Glomerular endothelial cell (primary cell): ENCODE measurements at regions not wholly inside any gene's neighbourhood (a gene's known extent, or its start where the extent isn't known, plus 50 kb on each side); places are given as distances from the start of the nearest gene placed in this dataset.

Experiments
- DNase-seq: peaks from one replicate; pipeline ENCODE4 v3.0.0-alpha.2; 2011; ENCODE audit warnings: low read depth, low spot score; ENCODE audit errors: extremely low read depth

DNA sequence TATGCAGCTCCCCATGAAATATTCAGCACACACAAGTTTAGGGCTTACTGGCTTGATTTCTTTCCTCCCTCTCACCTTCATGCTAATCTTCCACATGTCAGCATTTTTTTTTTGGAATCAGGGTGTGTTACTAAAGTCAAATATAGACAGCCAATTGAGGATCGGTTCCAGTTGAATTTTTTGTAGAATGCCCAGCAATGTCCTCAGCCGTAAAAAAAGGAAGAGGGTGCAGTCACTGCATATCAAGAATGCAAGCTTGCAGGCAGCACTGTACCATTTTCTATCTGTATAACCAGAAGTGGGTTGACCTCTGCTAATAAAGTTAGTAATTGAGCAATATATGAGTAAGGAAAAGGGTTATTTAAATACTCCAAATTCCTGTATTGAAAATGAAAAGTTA lies 51.4 kb upstream of the CHMP2B start:
- DNase-seq, result no peak

DNA sequence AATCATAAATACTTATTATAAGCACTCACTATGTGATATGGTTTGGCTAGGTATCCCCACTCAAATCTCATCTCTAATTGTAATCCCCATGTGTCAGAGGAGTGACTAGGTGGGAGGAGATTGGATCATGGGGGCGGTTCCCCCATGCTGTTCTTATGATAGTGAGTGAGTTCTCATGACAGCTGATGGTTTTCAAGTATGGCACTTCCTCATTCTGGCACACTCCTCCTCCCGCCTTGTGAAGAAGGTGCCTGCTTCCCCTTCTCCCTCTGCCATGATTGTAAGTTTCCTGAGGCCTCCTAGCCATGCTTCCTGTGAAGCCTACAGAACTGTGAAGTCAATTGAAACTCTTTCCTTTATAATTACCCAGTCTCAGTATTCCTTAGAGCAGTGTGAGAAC lies 53.3 kb upstream of the CHMP2B start:
- no peak for DNase-seq

DNA sequence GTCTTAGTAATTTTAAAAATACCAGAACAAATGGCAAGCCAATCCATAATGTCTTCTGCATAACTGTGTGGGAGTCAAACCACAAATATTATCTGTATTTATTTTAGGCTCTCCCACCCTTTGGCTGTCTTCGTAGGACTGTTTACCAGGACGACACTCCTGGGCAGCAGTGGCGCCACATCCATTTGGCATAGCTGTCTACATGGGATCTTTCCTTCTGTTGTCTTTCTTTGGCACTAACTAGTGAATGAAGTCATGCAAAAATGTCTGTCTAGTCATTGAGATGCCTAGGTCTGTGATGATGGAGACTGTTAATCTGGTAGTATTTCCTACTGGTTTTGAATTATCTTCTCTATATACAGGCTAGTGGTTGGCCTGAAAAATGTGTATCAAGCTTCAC lies 54.0 kb upstream of the CHMP2B start:
- no peak for DNase-seq

DNA sequence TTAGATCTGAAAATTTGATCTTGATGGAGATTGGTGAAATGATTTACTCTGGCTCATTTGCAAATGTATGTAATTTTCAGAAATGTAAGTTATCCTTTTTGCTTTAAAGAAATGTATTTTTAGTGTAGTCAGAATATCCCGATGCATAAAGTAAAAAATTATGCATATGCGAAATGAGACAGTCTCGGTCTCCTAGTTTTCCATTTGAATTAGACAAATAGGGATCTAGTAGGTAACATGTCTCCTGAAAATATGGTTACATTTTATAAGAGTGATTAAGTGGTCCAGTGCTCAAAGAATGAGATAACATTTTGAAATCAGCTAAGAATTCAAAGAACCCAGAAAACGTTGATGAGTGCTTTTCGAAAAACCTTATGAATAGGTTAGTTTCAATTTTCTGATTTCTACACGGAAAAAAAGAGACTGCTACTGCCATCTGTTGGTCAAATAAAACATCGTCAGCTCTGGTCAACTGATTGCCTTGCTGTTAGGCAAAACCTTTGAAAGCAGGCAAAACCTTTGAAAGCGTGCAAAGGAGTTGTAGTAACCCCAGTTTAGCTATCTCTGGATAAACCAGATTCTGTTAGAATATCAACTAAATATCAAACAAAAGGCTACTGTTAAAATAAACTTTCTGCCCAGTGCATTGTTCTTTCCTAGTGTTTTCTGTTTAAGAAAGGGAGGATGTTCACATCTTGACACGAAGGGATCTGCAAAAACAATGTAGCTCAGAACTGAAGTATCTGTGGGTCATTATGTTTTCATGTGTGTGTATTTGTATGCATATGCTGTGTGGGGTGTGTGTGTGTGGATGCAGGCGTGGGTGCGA lies 59.3 kb upstream of the CHMP2B start:
- peak; percentile 27 for DNase-seq

DNA sequence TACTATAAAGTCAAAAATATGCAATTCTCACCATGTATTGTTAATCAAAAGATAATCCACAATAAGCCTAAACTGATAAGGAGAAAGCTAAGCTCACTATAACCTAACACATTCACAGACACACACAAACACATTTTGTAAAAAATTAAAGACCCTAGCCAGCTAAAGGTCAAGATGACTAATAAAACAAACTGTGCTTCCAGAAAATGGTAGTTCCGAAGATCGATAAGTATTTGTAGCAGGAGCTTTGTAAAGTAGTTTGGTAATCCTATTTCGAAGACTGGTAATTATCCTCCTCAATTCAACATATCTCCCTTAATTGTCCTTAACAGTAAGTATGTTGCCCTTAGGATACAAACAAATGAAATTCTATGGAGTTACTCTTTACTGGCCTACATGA lies 62.9 kb upstream of the CHMP2B start:
- no peak for DNase-seq

DNA sequence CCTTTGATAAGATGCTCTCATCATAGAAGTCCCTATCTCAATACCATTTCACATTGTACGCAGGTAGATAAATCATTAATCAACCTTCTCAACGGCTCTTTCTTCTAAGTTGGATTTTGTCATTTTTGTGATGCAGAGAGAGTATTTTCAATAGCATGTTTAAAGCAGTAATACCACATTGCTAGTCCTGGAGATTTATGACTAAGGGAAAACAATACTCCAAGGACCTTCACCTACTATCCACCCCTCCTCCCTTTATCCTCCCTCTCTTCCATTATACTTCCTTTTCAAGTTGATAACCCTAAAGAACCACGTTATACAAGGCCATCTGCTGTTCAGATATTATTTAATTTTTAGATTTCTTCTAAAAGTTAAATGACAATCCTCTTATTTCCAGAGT lies 65.3 kb upstream of the CHMP2B start:
- DNase-seq, result no peak

DNA sequence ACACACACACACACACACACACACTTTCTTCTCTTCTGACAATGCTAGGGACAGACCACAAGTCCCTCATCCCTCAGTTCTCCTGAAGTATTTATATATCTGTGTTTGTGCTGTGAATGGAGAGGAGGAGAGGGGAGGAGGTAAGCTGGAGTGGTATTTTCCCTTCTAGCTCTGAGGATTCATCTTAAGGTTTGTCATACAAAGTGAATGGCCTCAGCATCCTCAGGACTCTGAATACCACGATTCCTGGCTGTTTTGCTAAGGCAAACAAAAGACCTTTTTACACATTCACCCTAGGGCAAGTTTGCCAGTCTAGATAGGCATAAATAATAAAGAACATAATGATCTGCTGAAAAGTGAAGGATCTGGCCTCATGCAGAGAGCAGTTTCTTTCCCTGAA lies 65.7 kb upstream of the CHMP2B start:
- DNase-seq, result no peak

DNA sequence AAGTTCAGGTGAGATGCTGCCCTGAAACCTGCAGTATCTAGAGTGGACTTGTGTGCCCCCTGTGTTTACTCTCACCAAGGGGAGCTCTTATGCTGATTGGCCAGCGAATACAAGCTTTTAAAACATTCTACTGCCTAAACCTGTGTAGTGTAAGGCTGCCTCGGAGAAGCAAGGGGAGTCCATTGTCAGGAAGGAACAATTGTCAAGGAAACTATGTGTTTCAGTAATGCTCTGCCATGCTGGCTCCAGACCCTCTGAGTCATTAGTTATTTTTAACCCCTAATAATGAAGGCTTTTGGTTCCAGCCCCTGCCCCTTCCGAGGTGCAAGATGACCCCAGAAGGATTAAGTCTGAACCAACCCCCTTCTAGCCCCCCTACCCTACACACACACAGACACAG lies 66.1 kb upstream of the CHMP2B start:
- no peak for DNase-seq

DNA sequence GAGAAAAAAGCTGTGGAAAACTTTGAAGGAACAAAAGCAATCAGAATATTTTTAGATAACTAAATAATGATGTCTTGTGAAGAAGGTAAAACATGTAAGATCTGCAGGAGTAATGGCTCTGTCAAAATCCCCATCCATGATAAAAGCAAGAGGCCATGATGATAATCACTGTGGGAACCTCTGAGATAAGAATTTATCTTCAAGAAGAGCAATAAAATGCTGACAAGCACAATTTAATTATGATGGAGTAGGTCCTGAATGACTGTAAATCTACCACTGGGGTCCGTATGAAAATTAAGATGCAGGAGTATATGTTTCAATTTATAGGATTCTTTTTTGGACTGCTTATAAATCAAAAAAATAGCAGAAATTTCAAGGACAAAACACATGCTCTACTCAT lies 68.3 kb upstream of the CHMP2B start:
- no peak for DNase-seq

DNA sequence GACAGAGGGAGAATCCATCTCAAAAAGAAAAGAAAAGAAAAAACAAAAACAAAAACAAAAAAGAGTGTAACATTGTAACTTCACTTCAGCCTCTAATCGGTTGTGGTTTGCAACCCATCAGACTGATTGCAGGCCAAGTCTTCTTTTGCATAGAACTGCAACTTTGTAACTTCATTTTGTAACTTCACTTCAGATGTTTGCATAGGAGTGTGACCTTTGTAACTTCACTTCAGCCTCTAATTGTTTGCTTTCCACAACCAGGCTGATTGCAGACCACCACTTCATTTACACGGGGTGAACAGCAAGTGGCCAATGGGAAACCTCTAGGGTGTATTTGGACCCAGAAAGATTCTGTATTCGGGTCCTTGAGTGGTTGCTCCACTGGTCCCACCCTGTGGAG lies 79.1 kb upstream of the CHMP2B start:
- no peak for DNase-seq

DNA sequence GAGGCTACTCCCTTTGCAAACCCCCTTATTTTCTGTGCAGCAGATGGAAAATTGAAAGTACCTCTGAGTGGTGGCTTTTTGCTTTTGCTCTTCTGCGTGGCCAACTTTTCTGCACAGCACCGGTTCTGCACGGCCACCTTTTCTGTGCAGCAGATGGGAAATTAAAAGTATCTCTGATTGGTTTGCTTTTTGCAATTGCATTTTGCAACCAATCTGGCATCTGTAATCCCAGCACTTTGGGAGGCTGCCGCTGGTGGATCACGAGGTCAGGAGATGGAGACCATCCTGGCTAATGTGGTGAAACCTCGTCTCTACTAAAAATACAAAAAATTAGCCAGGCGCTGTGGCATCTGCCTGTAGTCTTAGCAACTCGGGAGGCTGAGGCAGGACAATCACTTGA lies 79.5 kb upstream of the CHMP2B start:
- no peak for DNase-seq

DNA sequence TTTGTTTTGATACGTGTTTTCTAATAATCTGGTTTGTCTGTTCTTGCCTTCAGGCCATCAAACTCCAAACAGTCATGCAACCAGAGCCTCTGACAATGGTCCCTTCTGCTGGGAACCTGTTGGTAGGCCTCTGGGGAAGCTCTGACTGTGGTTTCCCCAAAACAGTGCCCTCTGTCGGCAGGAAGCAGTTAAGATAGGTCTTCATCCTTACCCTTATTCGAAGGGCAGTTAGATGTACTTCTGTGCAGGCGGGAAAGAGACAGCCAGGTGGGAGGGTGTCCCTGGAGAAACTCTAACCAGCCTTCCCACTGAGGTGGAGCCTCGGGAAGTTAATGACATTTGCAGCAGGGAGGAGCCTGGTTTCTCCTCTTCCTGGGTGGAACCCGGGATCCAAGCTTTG lies 81.6 kb upstream of the CHMP2B start:
- DNase-seq, result no peak

DNA sequence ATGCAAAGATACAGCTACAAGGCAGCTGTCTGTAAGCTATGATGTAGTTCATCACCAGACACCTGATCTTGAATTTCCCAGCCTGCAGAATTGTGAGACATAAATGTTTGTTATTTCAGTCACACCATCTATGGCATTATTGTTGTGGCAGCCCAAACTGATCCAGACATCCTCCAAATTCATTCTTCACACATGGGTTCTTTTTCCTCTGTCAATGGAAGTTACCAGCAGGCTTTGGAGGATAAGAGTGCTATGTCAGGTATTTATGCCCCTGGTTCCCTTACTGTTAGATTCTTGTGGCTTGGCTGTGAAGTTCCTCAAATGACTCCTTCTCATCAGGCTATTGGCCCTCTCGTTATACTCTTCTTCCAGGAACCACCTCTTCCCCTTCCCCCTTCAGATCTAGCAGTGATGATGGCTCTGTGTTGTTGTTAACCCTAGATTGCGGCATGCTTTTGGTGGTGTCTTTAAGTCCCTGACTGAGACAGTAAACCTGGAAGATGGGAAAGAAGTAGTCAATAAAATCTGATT lies 91.0 kb upstream of the CHMP2B start:
- no peak for DNase-seq

DNA sequence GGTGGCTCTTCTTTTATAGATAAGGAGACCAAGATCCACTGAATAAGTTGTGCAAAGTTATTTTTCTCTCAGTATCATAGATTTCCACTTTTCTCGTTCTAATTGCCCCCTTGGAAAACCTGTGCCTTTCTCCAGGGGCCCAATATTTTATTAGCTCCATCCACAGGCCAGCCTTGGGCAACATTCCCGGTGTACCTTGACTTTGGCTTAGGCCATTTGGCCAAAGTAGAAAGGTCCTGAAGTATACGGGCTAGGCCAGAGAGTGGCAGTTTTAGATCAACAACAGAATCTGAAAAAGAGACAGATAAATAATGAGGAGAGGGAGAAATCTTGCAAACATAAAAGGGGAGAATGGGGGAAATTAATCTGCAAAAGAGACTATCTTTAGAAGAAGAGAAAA lies 91.7 kb upstream of the CHMP2B start:
- no peak for DNase-seq

DNA sequence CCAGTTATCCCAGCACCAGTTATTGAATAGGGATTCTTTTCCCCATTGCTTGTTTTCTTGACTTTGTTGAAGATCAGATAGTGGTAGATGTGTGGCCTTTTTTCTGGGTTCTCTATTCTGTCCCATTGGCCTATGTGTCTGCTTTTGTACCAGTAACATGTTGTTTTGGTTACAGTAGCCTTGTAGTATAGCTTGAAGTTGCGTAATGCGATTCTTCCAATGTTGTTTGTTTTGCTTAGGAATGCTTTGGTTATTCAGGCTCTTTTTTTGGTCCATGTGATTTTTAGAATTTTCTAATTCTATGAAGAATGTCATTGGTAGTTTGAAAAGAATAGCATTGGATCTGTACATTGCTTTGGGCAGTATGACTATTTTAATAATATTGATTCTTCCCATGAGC lies 94.3 kb upstream of the CHMP2B start:
- DNase-seq, result no peak

DNA sequence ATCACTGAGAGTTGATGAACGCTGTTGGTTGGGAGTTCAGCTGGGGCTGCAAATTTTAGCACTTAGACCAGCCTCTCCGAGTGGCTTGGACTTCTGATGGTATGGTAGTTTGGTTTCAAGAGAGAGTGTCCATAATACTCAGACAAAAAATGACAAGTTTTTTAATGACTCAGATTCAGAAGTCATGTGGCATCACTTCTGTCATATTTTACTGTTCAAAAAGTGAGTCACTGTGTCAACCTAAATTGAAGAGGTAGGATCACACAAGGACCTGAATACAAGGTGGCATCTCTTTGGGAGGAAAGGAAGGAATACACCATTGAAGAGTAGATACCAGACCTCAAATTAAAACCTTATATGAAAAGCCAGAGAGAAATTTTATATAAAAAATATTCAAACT lies 99.1 kb upstream of the CHMP2B start:
- DNase-seq, result no peak

DNA sequence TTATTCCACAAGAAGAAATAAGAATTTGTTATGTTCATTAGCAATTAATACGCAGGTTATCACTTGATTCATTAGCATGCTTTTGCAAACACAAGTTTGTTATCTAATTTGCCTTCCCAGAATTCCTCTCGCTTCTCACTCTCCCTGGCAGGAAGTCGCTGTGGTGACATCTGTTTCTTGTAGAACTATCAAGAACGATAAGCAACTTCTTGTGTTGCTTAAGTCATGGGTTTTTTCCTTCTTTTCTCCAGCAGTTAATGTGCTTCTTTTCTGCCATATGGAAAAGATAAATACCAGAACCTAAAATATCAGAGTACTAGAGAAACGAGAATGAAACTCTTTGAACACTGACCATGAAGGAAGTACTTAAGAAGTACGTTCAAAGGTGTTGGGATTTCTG lies 99.8 kb upstream of the CHMP2B start:
- DNase-seq, result no peak

DNA sequence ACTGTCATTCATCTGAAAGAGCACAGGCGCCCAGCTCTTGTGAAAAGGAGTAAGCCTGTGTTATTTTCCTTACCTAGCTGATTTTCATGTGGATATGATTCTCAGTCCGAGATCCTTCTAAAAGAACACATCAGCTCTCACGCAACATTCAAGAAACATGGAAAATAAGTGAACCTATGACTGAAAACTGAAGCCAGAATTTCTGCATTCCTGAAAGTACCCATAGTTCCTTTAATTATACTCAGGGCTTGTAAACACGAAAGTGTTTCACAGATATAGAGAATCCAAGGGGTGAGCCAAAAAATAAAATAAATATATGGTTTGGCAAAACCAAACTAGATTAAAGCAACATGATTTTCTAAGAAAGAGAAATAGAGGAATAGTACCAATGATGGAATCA lies 100.8 kb upstream of the CHMP2B start:
- DNase-seq, result no peak

DNA sequence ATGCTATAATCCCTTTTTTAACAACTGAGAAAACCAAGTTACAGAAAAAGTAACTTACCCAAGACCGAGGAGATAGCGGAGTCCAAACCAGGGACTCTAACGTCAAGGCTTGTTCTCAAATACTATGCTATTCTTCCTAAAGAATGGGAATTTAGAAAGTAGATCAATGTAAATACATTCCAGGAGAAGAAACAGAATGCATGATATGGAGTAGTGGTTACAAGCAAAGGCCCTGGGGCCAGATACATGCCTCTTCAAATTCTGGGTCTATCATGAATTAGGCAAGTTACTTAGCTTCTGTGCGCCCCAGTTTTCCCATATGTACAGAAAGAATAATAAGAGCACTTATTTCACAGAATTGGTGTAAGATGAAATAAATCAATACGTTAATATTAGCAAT lies 102.0 kb upstream of the CHMP2B start:
- DNase-seq, result no peak

DNA sequence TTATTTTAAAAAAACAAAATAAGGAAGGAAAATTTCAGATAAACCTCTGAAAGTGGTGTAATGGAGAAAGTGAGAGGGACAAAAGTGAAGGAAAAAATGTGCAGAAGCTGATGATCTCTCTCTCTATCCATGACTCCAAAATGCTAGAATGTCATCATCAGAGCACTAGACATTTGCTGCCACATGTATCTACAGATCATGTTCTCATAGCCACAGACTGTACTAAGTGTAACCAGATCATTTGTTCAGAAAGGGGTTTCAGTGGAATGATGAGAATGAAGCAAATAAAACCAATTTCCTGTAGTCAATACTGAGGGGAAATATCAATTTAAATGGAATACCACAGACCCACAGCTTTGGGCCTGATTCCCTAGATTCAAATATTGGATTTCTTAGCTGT lies 104.3 kb upstream of the CHMP2B start:
- DNase-seq, result no peak

DNA sequence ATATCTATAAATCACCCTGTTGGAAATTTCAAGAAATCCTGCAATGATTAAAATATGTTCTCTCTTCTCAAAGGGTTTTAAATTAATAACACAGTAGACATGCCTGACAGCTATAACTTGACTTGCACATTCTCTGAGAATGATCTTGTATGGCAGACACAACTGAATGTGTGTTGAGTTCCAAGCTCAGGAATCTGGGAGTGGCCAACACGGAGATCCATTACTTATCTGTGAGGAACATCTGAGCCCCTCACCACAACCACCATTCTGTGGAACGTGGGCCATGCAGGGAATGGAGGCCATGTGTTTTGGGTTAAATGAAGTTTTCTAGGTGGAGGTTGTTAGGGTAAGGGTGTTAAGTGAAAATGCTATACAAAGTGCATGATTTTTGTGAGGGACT lies 105.3 kb upstream of the CHMP2B start:
- no peak for DNase-seq

DNA sequence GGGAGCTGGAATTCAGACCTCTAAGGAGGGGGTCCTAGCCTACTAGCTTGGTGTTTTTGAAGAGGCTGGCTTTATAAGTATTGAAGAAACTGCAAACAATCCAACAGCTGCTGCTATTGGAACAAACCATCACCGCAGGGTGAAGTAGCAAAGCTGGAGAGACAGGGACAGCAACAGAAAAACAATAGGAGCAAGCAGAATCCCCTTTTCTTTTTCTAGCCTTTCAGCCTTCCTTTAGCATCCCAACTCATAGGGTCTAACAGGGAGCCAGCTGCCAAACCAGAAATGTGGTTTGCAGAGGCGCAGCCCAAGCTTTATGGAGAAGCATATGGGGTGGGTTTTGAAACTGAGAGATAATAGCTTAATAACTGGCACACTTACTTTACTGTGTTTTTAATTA lies 106.2 kb upstream of the CHMP2B start:
- DNase-seq, result no peak

DNA sequence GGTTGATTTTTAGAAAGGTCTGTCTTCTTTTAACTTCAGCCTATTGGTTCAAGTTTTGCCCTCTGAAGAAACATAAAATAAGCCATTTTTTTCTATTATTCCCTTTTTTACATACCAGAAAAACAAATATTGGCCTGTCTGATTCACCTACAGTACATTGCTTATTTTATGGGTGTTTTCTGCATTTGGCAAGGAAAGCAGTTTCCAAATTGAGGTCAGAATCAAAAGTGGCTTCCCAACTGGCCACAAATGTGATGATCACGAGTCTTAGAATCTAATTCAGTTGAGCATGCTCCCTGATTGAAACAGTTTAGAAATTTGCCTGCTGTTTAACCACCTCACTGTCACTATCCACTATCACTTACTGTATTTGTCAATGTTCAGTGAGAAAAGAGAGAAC lies 106.9 kb upstream of the CHMP2B start:
- DNase-seq, result no peak
